ENCODE measurements at regions not wholly inside any gene's neighbourhood (a gene's known extent, or its start where the extent isn't known, plus 50 kb on each side); places are given as distances from the start of the nearest gene placed in this dataset.

GRCh38 chr7:155216475-155217272 is 81.0 kb upstream of the INSIG1 start:
- no peaks in the 10 kb centered on the region for H3K27me3 Mint-ChIP-seq (ENCODE audit: unreplicated experiment)

DNA sequence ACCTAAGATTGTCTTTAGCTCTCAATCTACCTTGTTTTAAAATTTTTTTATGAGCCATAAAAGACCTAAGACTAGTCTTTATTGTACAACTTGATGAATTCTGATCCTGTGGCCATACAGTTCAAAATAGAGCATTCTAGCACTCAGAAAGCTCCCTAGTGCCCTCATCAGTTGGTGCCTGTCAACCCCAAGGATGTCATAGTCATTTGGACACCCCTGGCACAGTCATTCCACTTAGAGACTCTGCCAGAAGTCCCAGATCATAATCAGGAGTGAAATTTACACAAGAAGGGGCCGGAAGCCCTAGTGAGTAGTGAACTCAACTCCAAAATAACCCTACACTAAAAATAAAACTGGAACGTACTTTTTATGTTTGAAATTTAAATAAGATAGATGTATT is 80.0 kb upstream of the INSIG1 start:
- TF ChIP-seq, protein P1, sequence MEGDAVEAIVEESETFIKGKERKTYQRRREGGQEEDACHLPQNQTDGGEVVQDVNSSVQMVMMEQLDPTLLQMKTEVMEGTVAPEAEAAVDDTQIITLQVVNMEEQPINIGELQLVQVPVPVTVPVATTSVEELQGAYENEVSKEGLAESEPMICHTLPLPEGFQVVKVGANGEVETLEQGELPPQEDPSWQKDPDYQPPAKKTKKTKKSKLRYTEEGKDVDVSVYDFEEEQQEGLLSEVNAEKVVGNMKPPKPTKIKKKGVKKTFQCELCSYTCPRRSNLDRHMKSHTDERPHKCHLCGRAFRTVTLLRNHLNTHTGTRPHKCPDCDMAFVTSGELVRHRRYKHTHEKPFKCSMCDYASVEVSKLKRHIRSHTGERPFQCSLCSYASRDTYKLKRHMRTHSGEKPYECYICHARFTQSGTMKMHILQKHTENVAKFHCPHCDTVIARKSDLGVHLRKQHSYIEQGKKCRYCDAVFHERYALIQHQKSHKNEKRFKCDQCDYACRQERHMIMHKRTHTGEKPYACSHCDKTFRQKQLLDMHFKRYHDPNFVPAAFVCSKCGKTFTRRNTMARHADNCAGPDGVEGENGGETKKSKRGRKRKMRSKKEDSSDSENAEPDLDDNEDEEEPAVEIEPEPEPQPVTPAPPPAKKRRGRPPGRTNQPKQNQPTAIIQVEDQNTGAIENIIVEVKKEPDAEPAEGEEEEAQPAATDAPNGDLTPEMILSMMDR (IDR thresholded peaks at IDR 0.05), result no peak
- H3K27me3 Mint-ChIP-seq (ENCODE audit: unreplicated experiment), result no peaks in the 10 kb centered on the region
- no peak for DNase-seq (ENCODE audit: extremely low spot score, unreplicated experiment)

More at GRCh38 chr7:155216475-155217272, 81.0 kb upstream of the INSIG1 start:
- no peak for DNase-seq (ENCODE audit: extremely low spot score, unreplicated experiment)
- no peak overlapping the region for H3K4me3 Mint-ChIP-seq (ENCODE audit: unreplicated experiment)
- H3K27ac Mint-ChIP-seq (ENCODE audit: unreplicated experiment), result no peak overlapping the region
- TF ChIP-seq, protein P1 (IDR thresholded peaks at IDR 0.05), result no peak
- H3K36me3 Mint-ChIP-seq (ENCODE audit: unreplicated experiment), result no peaks in the 10 kb centered on the region
- H3K4me1 Mint-ChIP-seq (ENCODE audit: unreplicated experiment), result peaks cover 10% of the 10 kb centered on the region
- H3K9me3 Mint-ChIP-seq (ENCODE audit: unreplicated experiment), result no peaks in the 10 kb centered on the region

GRCh38 chr7:155218276-155219153 is 79.2 kb upstream of the INSIG1 start:
- H3K36me3 Mint-ChIP-seq (ENCODE audit: unreplicated experiment), result no peaks in the 10 kb centered on the region
- H3K27me3 Mint-ChIP-seq (ENCODE audit: unreplicated experiment), result no peaks in the 10 kb centered on the region
- DNase-seq (ENCODE audit: extremely low spot score, unreplicated experiment), result no peak
- no peaks in the 10 kb centered on the region for H3K9me3 Mint-ChIP-seq (ENCODE audit: unreplicated experiment)
- TF ChIP-seq, protein P1 (IDR thresholded peaks at IDR 0.05), result no peak
- peaks cover 13% of the 10 kb centered on the region for H3K4me1 Mint-ChIP-seq (ENCODE audit: unreplicated experiment)
- no peak overlapping the region for H3K4me3 Mint-ChIP-seq (ENCODE audit: unreplicated experiment)
- no peak overlapping the region for H3K27ac Mint-ChIP-seq (ENCODE audit: unreplicated experiment)

More for the DNA sequence above, 80.0 kb upstream of the INSIG1 start:
- no peaks in the 10 kb centered on the region for H3K9me3 Mint-ChIP-seq (ENCODE audit: unreplicated experiment)
- no peak overlapping the region for H3K27ac Mint-ChIP-seq (ENCODE audit: unreplicated experiment)
- no peak overlapping the region for H3K4me3 Mint-ChIP-seq (ENCODE audit: unreplicated experiment)
- H3K36me3 Mint-ChIP-seq (ENCODE audit: unreplicated experiment), result no peaks in the 10 kb centered on the region
- H3K4me1 Mint-ChIP-seq (ENCODE audit: unreplicated experiment), result peaks cover 15% of the 10 kb centered on the region

GRCh38 chr7:155219154-155219531 is 78.5 kb upstream of the INSIG1 start:
- H3K36me3 Mint-ChIP-seq (ENCODE audit: unreplicated experiment), result no peaks in the 10 kb centered on the region
- no peak overlapping the region for H3K4me3 Mint-ChIP-seq (ENCODE audit: unreplicated experiment)
- H3K27ac Mint-ChIP-seq (ENCODE audit: unreplicated experiment), result no peak overlapping the region
- DNase-seq (ENCODE audit: extremely low spot score, unreplicated experiment), result no peak
- TF ChIP-seq, protein P1 (IDR thresholded peaks at IDR 0.05), result no peak
- no peaks in the 10 kb centered on the region for H3K27me3 Mint-ChIP-seq (ENCODE audit: unreplicated experiment)
- H3K4me1 Mint-ChIP-seq (ENCODE audit: unreplicated experiment), result peaks cover 19% of the 10 kb centered on the region
- H3K9me3 Mint-ChIP-seq (ENCODE audit: unreplicated experiment), result no peaks in the 10 kb centered on the region
